HEK293 (cell line): ENCODE measurements at regions not wholly inside any gene's neighbourhood (a gene's known extent, or its start where the extent isn't known, plus 50 kb on each side); places are given as distances from the start of the nearest gene placed in this dataset.
"Not testable (repeated sequence)": the region's sequence is repeated elsewhere in the genome, so short reads cannot be mapped to it uniquely, and the experiment has no call there.

Experiments used
- CTCF ChIP-seq: fragments of 450-650 bp; formaldehyde crosslinking; IDR thresholded peaks from 2 replicates; pipeline ENCODE4 v1.5.1; 2016; ENCODE audit warnings: missing biosample characterization, missing genetic modification characterization
- PRDM10 ChIP-seq: fragments of 450-650 bp; formaldehyde crosslinking; IDR thresholded peaks from 2 replicates; pipeline ENCODE4 v1.5.1; 2016; ENCODE audit warnings: missing biosample characterization, missing genetic modification characterization
- TCF7L2 ChIP-seq: IDR thresholded peaks from 2 replicates; pipeline ENCODE4 v1.6.1; 2011; ENCODE audit warnings: low read depth, mild to moderate bottlenecking, inconsistent platforms, low read length, moderate library complexity, borderline replicate concordance
- ZNF18 ChIP-seq: fragments of 450-650 bp; formaldehyde crosslinking; IDR thresholded peaks from 2 replicates; pipeline ENCODE4 v1.5.1; 2016; ENCODE audit warnings: missing biosample characterization, missing genetic modification characterization
- ZNF202 ChIP-seq: fragments of 450-650 bp; formaldehyde crosslinking; IDR thresholded peaks from 2 replicates; pipeline ENCODE4 v1.5.1; 2016; ENCODE audit warnings: missing biosample characterization, missing genetic modification characterization, borderline replicate concordance
- ZNF335 ChIP-seq: fragments of 450-650 bp; formaldehyde crosslinking; conservative IDR thresholded peaks from 2 replicates; pipeline ENCODE4 v1.5.1; 2016; ENCODE audit warnings: missing biosample characterization, missing genetic modification characterization
- ZNF362 ChIP-seq: fragments of 450-650 bp; formaldehyde crosslinking; IDR thresholded peaks from 2 replicates; pipeline ENCODE4 v1.5.1; 2016; ENCODE audit warnings: missing biosample characterization, missing genetic modification characterization
- ZNF449 ChIP-seq: fragments of 450-650 bp; formaldehyde crosslinking; IDR thresholded peaks from 2 replicates; pipeline ENCODE4 v1.5.1; 2017; ENCODE audit warnings: missing biosample characterization, mild to moderate bottlenecking, missing genetic modification characterization, moderate library complexity

- TF ChIP-seq CTCF; PRDM10; TCF7L2; ZNF18 (tag by site-specific recombination); ZNF449 (tag by site-specific recombination); ZNF335 (tag by site-specific recombination); ZNF362; ZNF202 (tag by site-specific recombination): not testable (repeated sequence)
Observed at GRCh38 chr11:89556731-89557707, 65.8 kb upstream of the NOX4 start.
